DND-41 (cell line): ENCODE measurements at regions not wholly inside any gene's neighbourhood (a gene's known extent, or its start where the extent isn't known, plus 50 kb on each side); places are given as distances from the start of the nearest gene placed in this dataset.

Experiments used
- EZH2 ChIP-seq: IDR thresholded peaks from 3 replicates; pipeline ENCODE4 v1.6.1; 2012; ENCODE audit warnings: borderline replicate concordance, low read depth, mild to moderate bottlenecking, moderate library complexity, low read length, inconsistent platforms; ENCODE audit not compliant: severe bottlenecking
- TF ChIP-seq, protein P1 (sequence below): IDR thresholded peaks from 2 replicates; pipeline ENCODE4 v1.5.1; 2012; ENCODE audit warnings: borderline replicate concordance, low read length, moderate library complexity, mild to moderate bottlenecking; ENCODE audit not compliant: poor library complexity, severe bottlenecking; ENCODE audit errors: extremely low read depth

DNA sequence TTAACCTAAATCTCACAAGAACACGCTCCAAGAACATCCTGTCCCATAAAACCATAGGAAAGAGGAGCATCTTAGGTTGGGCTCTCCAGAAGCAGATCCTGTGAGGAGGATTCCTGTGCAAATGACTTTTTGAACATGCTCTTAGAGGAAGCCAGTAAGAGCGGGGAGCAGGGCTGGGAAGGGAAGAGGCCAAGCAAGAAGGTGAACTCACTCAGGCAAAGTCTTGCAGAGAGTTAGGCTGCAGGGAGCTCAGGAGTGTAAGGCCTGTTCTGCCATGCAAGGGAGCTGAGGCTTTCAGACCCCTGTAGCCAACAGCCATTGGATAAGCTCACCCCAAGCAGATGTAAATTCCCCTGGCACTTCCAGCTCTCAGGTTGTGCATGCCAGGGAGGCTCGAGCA, 63.6 kb upstream of the LY86 start:
- TF ChIP-seq, protein P1, sequence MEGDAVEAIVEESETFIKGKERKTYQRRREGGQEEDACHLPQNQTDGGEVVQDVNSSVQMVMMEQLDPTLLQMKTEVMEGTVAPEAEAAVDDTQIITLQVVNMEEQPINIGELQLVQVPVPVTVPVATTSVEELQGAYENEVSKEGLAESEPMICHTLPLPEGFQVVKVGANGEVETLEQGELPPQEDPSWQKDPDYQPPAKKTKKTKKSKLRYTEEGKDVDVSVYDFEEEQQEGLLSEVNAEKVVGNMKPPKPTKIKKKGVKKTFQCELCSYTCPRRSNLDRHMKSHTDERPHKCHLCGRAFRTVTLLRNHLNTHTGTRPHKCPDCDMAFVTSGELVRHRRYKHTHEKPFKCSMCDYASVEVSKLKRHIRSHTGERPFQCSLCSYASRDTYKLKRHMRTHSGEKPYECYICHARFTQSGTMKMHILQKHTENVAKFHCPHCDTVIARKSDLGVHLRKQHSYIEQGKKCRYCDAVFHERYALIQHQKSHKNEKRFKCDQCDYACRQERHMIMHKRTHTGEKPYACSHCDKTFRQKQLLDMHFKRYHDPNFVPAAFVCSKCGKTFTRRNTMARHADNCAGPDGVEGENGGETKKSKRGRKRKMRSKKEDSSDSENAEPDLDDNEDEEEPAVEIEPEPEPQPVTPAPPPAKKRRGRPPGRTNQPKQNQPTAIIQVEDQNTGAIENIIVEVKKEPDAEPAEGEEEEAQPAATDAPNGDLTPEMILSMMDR, result no peak
- no peak for TF ChIP-seq EZH2
